D721Med (cell line): ENCODE measurements at regions not wholly inside any gene's neighbourhood (a gene's known extent, or its start where the extent isn't known, plus 50 kb on each side); places are given as distances from the start of the nearest gene placed in this dataset.

Source experiments
- DNase-seq: peaks from one replicate; pipeline ENCODE4 v3.0.0; 2011; ENCODE audit warnings: low spot score; ENCODE audit not compliant: insufficient read length
- FAIRE-seq: peaks from 2 replicates; lab custom pipeline; 2011; peaks lifted over from hg19 to GRCh38; lab: Jason Lieb, UNC
- CTCF ChIP-seq: IDR thresholded peaks from 2 replicates; pipeline ENCODE4 v1.5.1; 2012; ENCODE audit warnings: mild to moderate bottlenecking, control low read depth; ENCODE audit not compliant: insufficient read depth; ENCODE audit errors: missing control alignments

- no peak for DNase-seq
- FAIRE-seq = no peak
- no peak for TF ChIP-seq CTCF
Observed at GRCh38 chr6:44696099-44696498, 308.6 kb downstream of the CDC5L start.

GRCh38 chr6:44696686-44697085 is 309.2 kb downstream of the CDC5L start:
- FAIRE-seq (no peak), DNase-seq (no peak)
- no peak for TF ChIP-seq CTCF

GRCh38 chr6:44697327-44697726 is 309.8 kb downstream of the CDC5L start:
- peak; percentile 40 for TF ChIP-seq CTCF
- peak; percentile 73 for FAIRE-seq
- peak; percentile 61 for DNase-seq

- FAIRE-seq (no peak), DNase-seq (no peak)
- no peak for TF ChIP-seq CTCF
Observed at GRCh38 chr6:44698602-44699001, 311.1 kb downstream of the CDC5L start.

GRCh38 chr6:44699082-44699481 is 311.6 kb downstream of the CDC5L start:
- DNase-seq = no peak
- FAIRE-seq = no peak
- TF ChIP-seq CTCF = no peak

GRCh38 chr6:44699851-44700250 is 312.3 kb downstream of the CDC5L start:
- TF ChIP-seq CTCF = no peak
- no peak for FAIRE-seq
- DNase-seq = no peak

GRCh38 chr6:44700422-44700821 is 312.9 kb downstream of the CDC5L start:
- FAIRE-seq (no peak), DNase-seq (no peak)
- no peak for TF ChIP-seq CTCF
